ENCODE measurements at regions not wholly inside any gene's neighbourhood (a gene's known extent, or its start where the extent isn't known, plus 50 kb on each side); places are given as distances from the start of the nearest gene placed in this dataset.
A peak's percentile ranks its signal among the peaks of the same experiment; 100 is the strongest.

DNA sequence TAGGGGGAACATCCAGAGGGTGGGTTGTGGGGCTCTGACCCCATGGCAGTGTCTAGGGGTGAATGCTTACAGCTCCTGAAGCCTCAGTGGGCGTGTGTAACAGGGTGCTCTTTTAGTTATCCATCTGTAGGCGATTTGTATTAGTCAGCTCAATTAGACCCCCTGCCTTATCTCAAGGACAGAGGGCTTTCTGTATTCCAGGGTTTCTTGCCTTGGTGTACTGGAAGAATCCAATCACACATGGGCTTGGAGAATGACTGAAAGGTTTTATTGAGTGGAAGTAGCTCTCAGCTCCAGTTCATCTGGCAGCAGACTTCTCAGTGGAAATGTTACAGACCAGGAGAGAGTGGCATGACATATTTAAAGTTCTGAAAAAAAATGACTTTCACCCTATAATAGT, 334.0 kb upstream of the GCFC2 start:
- no CpG with 5 or more reads among the region's 2 CpGs for WGBS (ENCODE audit: extremely low coverage, insufficient coverage, low lambda C conversion rate)
- Histone ChIP-seq H3K79me2 (ENCODE audit: control insufficient read depth, insufficient read depth, low read length) (no peaks in the 10 kb centered on the region), H3K18ac (ENCODE audit: low read length) (no peak overlapping the region), H3K56ac (ENCODE audit: low read length) (no peak overlapping the region), H3K4ac (ENCODE audit: low read depth, low read length) (no peak overlapping the region), H3K27ac (ENCODE audit: low read depth, low read length) (no peak overlapping the region), H4K8ac (ENCODE audit: low read depth, low read length) (no peak overlapping the region), H2BK120ac (ENCODE audit: low read depth, low read length) (no peak overlapping the region), H3K4me1 (ENCODE audit: control insufficient read depth, low read depth, low read length) (no peaks in the 10 kb centered on the region), H3K27me3 (ENCODE audit: insufficient read depth, low read length, poor library complexity) (no peaks in the 10 kb centered on the region), H3K4me2 (ENCODE audit: low read length) (no peak overlapping the region), H3K79me1 (ENCODE audit: low read length) (no peaks in the 10 kb centered on the region), H3K4me3 (ENCODE audit: low read length) (no peak overlapping the region), H2AK5ac (ENCODE audit: low read length) (no peak overlapping the region), H3K36me3 (ENCODE audit: control insufficient read depth, insufficient read depth, low read length) (no peaks in the 10 kb centered on the region), H4K5ac (ENCODE audit: low read length) (no peak overlapping the region), H2BK5ac (ENCODE audit: low read length) (no peak overlapping the region), H3K9ac (ENCODE audit: low read length) (no peak overlapping the region), H3K23ac (ENCODE audit: low read length) (no peak overlapping the region), H2BK15ac (replicated peaks; ENCODE audit: low read depth) (no peak overlapping the region)
- DNase-seq: no peak

- H2BK15ac ChIP-seq (replicated peaks; ENCODE audit: low read depth): no peak overlapping the region
- H3K4me1 ChIP-seq (ENCODE audit: control insufficient read depth, low read depth, low read length): no peaks in the 10 kb centered on the region
- no peak overlapping the region for H4K8ac ChIP-seq (ENCODE audit: low read depth, low read length)
- no peak for DNase-seq
- H3K27me3 ChIP-seq (ENCODE audit: insufficient read depth, low read length, poor library complexity): no peaks in the 10 kb centered on the region
- H3K4me2 ChIP-seq (ENCODE audit: low read length): no peak overlapping the region
- no peak overlapping the region for H2BK120ac ChIP-seq (ENCODE audit: low read depth, low read length)
- no peak overlapping the region for H3K56ac ChIP-seq (ENCODE audit: low read length)
- no peak overlapping the region for H2BK5ac ChIP-seq (ENCODE audit: low read length)
- no peaks in the 10 kb centered on the region for H3K79me2 ChIP-seq (ENCODE audit: control insufficient read depth, insufficient read depth, low read length)
- no peak overlapping the region for H3K23ac ChIP-seq (ENCODE audit: low read length)
- no peaks in the 10 kb centered on the region for H3K36me3 ChIP-seq (ENCODE audit: control insufficient read depth, insufficient read depth, low read length)
- H3K18ac ChIP-seq (ENCODE audit: low read length): no peak overlapping the region
- no peak overlapping the region for H3K9ac ChIP-seq (ENCODE audit: low read length)
- H3K4ac ChIP-seq (ENCODE audit: low read depth, low read length): no peak overlapping the region
- no peak overlapping the region for H3K4me3 ChIP-seq (ENCODE audit: low read length)
- H3K27ac ChIP-seq (ENCODE audit: low read depth, low read length): no peak overlapping the region
- H3K79me1 ChIP-seq (ENCODE audit: low read length): no peaks in the 10 kb centered on the region
- H4K5ac ChIP-seq (ENCODE audit: low read length): no peak overlapping the region
- H2AK5ac ChIP-seq (ENCODE audit: low read length): no peak overlapping the region
Observed at GRCh38 chr2:76039505-76039904, 328.8 kb upstream of the GCFC2 start.

DNA sequence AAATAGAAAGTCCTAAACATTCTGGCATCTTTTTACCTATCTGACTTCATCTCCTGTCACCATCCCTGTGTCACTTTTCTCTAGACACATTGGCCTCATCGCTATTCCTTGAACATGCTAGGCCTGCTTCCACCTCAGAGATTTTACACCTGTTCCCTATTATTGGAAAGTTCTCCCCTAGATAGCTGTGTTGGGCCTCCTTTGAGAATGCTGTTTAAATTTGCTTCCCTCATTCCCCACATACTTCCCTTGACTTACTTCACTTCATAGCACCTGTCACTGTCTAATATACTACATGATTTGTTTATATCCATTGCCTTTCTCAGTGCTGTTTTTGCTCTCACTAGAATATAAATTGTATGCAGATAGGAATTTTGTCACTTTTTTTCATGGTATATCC, 317.0 kb upstream of the GCFC2 start:
- Histone ChIP-seq H3K79me1 (ENCODE audit: low read length) (no peaks in the 10 kb centered on the region), H3K4me3 (ENCODE audit: low read length) (no peak overlapping the region), H3K18ac (ENCODE audit: low read length) (no peak overlapping the region), H3K36me3 (ENCODE audit: control insufficient read depth, insufficient read depth, low read length) (no peaks in the 10 kb centered on the region), H2BK15ac (replicated peaks; ENCODE audit: low read depth) (no peak overlapping the region), H4K8ac (ENCODE audit: low read depth, low read length) (no peak overlapping the region), H3K56ac (ENCODE audit: low read length) (no peak overlapping the region), H2BK5ac (ENCODE audit: low read length) (no peak overlapping the region), H3K79me2 (ENCODE audit: control insufficient read depth, insufficient read depth, low read length) (no peaks in the 10 kb centered on the region), H3K4me1 (ENCODE audit: control insufficient read depth, low read depth, low read length) (no peaks in the 10 kb centered on the region), H2BK120ac (ENCODE audit: low read depth, low read length) (no peak overlapping the region), H3K27me3 (ENCODE audit: insufficient read depth, low read length, poor library complexity) (no peaks in the 10 kb centered on the region), H3K23ac (ENCODE audit: low read length) (no peak overlapping the region), H3K4me2 (ENCODE audit: low read length) (no peak overlapping the region), H3K4ac (ENCODE audit: low read depth, low read length) (no peak overlapping the region), H2AK5ac (ENCODE audit: low read length) (no peak overlapping the region), H3K27ac (ENCODE audit: low read depth, low read length) (no peak overlapping the region), H4K5ac (ENCODE audit: low read length) (no peak overlapping the region), H3K9ac (ENCODE audit: low read length) (no peak overlapping the region)
- no CpG with 5 or more reads among the region's 1 CpG for WGBS (ENCODE audit: extremely low coverage, insufficient coverage, low lambda C conversion rate)
- no peak for DNase-seq

- no peak for DNase-seq
- Histone ChIP-seq H3K4me2 (ENCODE audit: low read length) (no peak overlapping the region), H2BK120ac (ENCODE audit: low read depth, low read length) (no peak overlapping the region), H4K8ac (ENCODE audit: low read depth, low read length) (no peak overlapping the region), H2BK15ac (replicated peaks; ENCODE audit: low read depth) (no peak overlapping the region), H3K4me3 (ENCODE audit: low read length) (no peak overlapping the region), H2AK5ac (ENCODE audit: low read length) (no peak overlapping the region), H3K27ac (ENCODE audit: low read depth, low read length) (no peak overlapping the region), H3K18ac (ENCODE audit: low read length) (no peak overlapping the region), H3K79me2 (ENCODE audit: control insufficient read depth, insufficient read depth, low read length) (no peaks in the 10 kb centered on the region), H3K9ac (ENCODE audit: low read length) (no peak overlapping the region), H4K5ac (ENCODE audit: low read length) (no peak overlapping the region), H3K56ac (ENCODE audit: low read length) (no peak overlapping the region), H3K27me3 (ENCODE audit: insufficient read depth, low read length, poor library complexity) (no peaks in the 10 kb centered on the region), H2BK5ac (ENCODE audit: low read length) (no peak overlapping the region), H3K4ac (ENCODE audit: low read depth, low read length) (no peak overlapping the region), H3K36me3 (ENCODE audit: control insufficient read depth, insufficient read depth, low read length) (no peaks in the 10 kb centered on the region), H3K23ac (ENCODE audit: low read length) (no peak overlapping the region), H3K4me1 (ENCODE audit: control insufficient read depth, low read depth, low read length) (no peaks in the 10 kb centered on the region), H3K79me1 (ENCODE audit: low read length) (no peaks in the 10 kb centered on the region)
- no CpG with 5 or more reads among the region's 2 CpGs for WGBS (ENCODE audit: extremely low coverage, insufficient coverage, low lambda C conversion rate)
Observed at GRCh38 chr2:76019128-76019527, 308.4 kb upstream of the GCFC2 start.

- no peak overlapping the region for H4K8ac ChIP-seq (ENCODE audit: low read depth, low read length)
- H3K4ac ChIP-seq (ENCODE audit: low read depth, low read length): no peak overlapping the region
- H3K4me3 ChIP-seq (ENCODE audit: low read length): no peak overlapping the region
- no peak overlapping the region for H4K5ac ChIP-seq (ENCODE audit: low read length)
- DNase-seq: peak; percentile 5
- H3K79me1 ChIP-seq (ENCODE audit: low read length): no peaks in the 10 kb centered on the region
- no peaks in the 10 kb centered on the region for H3K79me2 ChIP-seq (ENCODE audit: control insufficient read depth, insufficient read depth, low read length)
- H3K23ac ChIP-seq (ENCODE audit: low read length): no peak overlapping the region
- H3K56ac ChIP-seq (ENCODE audit: low read length): no peak overlapping the region
- no peak overlapping the region for H3K18ac ChIP-seq (ENCODE audit: low read length)
- H2BK15ac ChIP-seq (replicated peaks; ENCODE audit: low read depth): no peak overlapping the region
- H2BK5ac ChIP-seq (ENCODE audit: low read length): no peak overlapping the region
- WGBS (ENCODE audit: extremely low coverage, insufficient coverage, low lambda C conversion rate): no CpG with 5 or more reads among the region's 2 CpGs
- H2AK5ac ChIP-seq (ENCODE audit: low read length): no peak overlapping the region
- no peak overlapping the region for H3K27ac ChIP-seq (ENCODE audit: low read depth, low read length)
- H2BK120ac ChIP-seq (ENCODE audit: low read depth, low read length): no peak overlapping the region
- no peaks in the 10 kb centered on the region for H3K27me3 ChIP-seq (ENCODE audit: insufficient read depth, low read length, poor library complexity)
- H3K9ac ChIP-seq (ENCODE audit: low read length): no peak overlapping the region
- H3K4me2 ChIP-seq (ENCODE audit: low read length): no peak overlapping the region
- H3K4me1 ChIP-seq (ENCODE audit: control insufficient read depth, low read depth, low read length): peaks cover 2% of the 10 kb centered on the region
- no peaks in the 10 kb centered on the region for H3K36me3 ChIP-seq (ENCODE audit: control insufficient read depth, insufficient read depth, low read length)
Observed at GRCh38 chr2:76009484-76009883, 298.8 kb upstream of the GCFC2 start.

GRCh38 chr2:76008001-76008702, 297.4 kb upstream of the GCFC2 start:
- no CpG with 5 or more reads among the region's 7 CpGs for WGBS (ENCODE audit: extremely low coverage, insufficient coverage, low lambda C conversion rate)
- Histone ChIP-seq H3K18ac (ENCODE audit: low read length) (no peak overlapping the region), H3K4me1 (ENCODE audit: control insufficient read depth, low read depth, low read length) (peaks cover 2% of the 10 kb centered on the region), H2BK120ac (ENCODE audit: low read depth, low read length) (no peak overlapping the region), H3K9ac (ENCODE audit: low read length) (no peak overlapping the region), H2AK5ac (ENCODE audit: low read length) (no peak overlapping the region), H3K4ac (ENCODE audit: low read depth, low read length) (no peak overlapping the region), H4K5ac (ENCODE audit: low read length) (no peak overlapping the region), H3K23ac (ENCODE audit: low read length) (no peak overlapping the region), H3K4me3 (ENCODE audit: low read length) (no peak overlapping the region), H2BK15ac (replicated peaks; ENCODE audit: low read depth) (no peak overlapping the region), H3K36me3 (ENCODE audit: control insufficient read depth, insufficient read depth, low read length) (no peaks in the 10 kb centered on the region), H3K56ac (ENCODE audit: low read length) (no peak overlapping the region), H2BK5ac (ENCODE audit: low read length) (no peak overlapping the region), H3K79me1 (ENCODE audit: low read length) (no peaks in the 10 kb centered on the region), H3K27ac (ENCODE audit: low read depth, low read length) (no peak overlapping the region), H3K79me2 (ENCODE audit: control insufficient read depth, insufficient read depth, low read length) (no peaks in the 10 kb centered on the region), H3K27me3 (ENCODE audit: insufficient read depth, low read length, poor library complexity) (no peaks in the 10 kb centered on the region), H4K8ac (ENCODE audit: low read depth, low read length) (no peak overlapping the region), H3K4me2 (ENCODE audit: low read length) (no peak overlapping the region)
- peak; percentile 66 for DNase-seq

Data from mesendoderm (in vitro differentiated cells).